GM21717 (cell line): ENCODE measurements at regions not wholly inside any gene's neighbourhood (a gene's known extent, or its start where the extent isn't known, plus 50 kb on each side); places are given as distances from the start of the nearest gene placed in this dataset.
"Not testable (repeated sequence)": the region's sequence is repeated elsewhere in the genome, so short reads cannot be mapped to it uniquely, and the experiment has no call there.

Experiments used
- ATAC-seq: cut with Tn5 transposase; IDR thresholded peaks from one replicate; pipeline ENCODE4 v1.9.1; 2021; ENCODE audit warnings: mild to moderate bottlenecking, moderate library complexity; ENCODE audit not compliant: unreplicated experiment

- ATAC-seq, result no peak
Measured at GRCh38 chr13:81283561-81283960, 942.6 kb upstream of the SPRY2 start.

DNA sequence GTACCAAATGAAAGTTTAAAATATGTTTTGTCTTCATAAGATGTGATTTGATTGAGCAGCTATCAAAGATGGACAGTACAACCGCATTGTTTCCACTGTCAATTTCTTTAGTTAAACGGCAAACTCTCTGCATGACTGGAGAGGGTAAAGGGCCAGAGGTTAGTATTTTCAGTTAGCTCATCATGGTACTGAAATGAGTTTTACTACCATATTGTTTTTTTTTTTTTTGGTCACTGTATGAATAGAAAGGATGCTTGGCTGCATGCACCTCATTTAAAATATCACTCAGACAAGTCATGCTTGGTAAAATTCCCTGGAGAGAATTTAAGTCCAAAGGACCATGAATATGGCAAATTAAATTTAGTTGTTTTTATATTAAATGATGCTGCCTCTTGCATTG is 942.1 kb upstream of the SPRY2 start:
- ATAC-seq, result no peak

- ATAC-seq, result no peak
Measured at GRCh38 chr13:81275666-81276258, 934.8 kb upstream of the SPRY2 start.

- no peak for ATAC-seq
Measured at GRCh38 chr13:81247711-81248110, 906.8 kb upstream of the SPRY2 start.

GRCh38 chr13:81246556-81246955 is 905.6 kb upstream of the SPRY2 start:
- ATAC-seq, result no peak

DNA sequence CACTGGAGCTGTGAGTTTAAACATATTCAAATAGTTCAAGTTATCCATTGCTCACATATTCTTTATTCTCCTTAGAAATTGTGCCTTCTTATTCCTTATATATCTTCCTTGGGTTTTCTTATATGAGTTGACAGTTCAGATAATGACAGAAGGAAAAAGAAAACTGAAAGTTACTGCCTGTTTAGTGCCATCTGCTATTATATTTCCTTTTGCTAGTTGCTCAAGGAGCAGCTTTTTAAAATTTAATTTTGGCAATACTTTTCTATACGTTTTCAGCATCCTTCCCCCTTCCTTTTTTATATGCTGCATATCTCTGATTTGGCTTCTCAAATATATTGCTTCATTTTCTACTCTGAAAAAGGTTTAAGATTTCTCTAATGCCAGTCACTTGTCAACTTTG is 903.1 kb upstream of the SPRY2 start:
- no peak for ATAC-seq

- no peak for ATAC-seq
Measured at GRCh38 chr13:81230386-81230785, 889.5 kb upstream of the SPRY2 start.

DNA sequence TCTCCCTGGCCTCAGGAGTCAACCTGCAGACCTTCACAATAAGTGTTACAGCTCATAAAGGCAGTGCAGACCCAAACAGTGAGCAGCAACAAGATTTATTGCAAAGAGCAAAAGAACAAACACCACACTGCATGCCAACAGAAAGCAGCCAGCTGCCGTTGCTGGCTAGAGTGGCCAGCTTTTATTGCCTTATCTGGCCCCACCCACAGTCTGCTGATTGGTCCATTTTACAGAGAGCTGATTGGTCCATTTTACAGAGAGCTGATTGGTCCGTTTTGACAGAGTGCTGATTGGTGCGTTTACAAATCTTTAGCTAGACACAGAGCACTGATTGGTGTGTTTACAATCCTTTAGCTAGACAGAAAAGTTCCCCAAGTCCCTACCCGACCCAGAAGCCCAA is 885.9 kb upstream of the SPRY2 start:
- not testable (repeated sequence) for ATAC-seq

GRCh38 chr13:81224209-81224833 is 883.4 kb upstream of the SPRY2 start:
- no peak for ATAC-seq

DNA sequence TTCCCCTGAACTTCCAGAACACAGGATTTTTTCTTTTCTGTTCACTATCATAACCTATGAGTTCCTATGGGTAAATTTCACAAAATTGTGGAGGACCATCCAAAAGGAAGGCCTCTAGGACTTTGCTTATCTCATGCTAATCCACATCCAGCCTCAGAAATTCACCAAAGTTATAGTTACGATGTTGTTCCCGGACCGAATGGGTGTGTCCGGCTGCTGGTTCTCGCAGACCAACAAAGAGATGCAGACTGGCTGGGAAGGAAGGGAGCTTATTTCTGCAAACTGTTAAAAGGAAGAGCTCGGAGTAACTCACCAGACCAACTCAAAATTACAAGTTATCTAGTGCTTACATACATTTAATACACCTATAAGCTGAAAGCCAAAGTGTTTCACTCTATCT is 882.9 kb upstream of the SPRY2 start:
- ATAC-seq, result no peak

DNA sequence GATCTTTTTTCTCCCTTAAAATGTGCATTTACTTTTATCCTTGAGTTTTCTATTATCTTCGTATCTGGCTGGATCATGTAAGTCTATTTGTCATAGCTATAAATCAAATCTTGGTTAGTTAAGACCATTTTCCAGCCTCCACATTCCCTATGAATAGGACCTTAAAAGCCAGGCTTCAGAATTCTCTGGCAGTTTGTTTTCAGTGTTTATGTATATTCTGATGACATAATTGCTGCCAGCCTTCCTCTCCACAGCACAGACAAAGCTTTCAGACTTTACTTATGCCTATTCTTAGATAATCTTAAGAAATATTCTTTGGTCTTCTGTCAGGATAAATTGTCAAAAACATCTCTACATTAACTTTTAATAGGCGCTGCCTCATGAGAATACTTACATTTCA is 870.8 kb upstream of the SPRY2 start:
- ATAC-seq, result no peak

GRCh38 chr13:81207636-81208035 is 866.7 kb upstream of the SPRY2 start:
- no peak for ATAC-seq

- no peak for ATAC-seq
Measured at GRCh38 chr13:81207231-81207630, 866.3 kb upstream of the SPRY2 start.

DNA sequence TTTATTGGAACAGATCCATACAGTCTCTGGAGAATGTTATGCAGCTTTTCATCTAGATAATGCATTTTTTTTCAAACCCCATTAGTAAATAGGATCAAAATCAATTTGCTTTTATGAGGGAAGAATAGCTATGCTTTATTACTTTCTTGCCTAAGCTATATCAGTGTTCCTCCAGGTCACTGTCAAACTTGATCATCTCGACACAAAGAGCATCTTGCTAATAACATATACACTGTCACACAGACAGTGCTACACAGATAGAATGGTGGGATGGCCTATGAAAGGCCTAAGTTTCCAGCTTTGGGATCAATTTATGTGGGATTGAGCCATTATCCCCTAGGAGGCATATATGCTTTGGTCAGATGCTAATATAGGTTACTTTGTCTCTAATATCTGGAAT is 862.9 kb upstream of the SPRY2 start:
- ATAC-seq, result no peak

GRCh38 chr13:81199956-81200355 is 859.0 kb upstream of the SPRY2 start:
- no peak for ATAC-seq

DNA sequence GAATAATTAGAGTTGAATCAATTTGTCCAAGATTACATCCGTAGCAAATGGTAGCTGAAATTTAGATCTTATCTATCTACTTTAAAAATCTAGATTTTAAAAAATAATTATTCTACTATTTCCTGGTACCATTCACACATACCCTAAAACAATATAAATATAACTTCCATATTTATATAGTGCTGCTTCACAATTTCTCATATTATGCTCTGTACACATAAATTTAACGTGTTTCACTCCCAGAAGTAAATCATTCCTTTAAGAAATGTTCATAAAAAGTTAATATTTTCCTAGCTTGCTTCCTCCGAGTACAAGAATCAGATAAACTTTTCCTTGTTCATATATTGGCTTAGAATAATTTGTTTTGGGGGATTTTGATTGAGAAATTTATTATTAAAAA is 857.0 kb upstream of the SPRY2 start:
- no peak for ATAC-seq

DNA sequence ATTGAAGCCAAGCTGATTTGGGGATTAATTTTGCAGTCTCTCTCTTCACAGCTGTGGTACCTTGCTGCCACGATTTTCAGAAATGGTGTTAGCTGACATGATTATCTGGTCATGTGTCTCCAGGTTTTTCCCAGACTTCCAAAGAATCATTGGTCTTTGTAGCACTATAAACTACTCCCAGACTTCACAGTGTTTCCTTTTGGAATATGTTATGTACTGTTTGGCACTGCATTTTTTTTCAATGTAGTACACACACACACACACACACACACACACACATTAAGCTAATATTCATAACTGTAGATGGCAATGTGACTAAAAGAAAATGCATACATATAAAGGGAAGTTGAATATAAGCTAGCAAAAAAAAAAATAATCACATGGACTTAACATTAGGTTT is 856.6 kb upstream of the SPRY2 start:
- no peak for ATAC-seq

- ATAC-seq, result no peak
Measured at GRCh38 chr13:81194362-81194761, 853.4 kb upstream of the SPRY2 start.

- ATAC-seq, result no peak
Measured at GRCh38 chr13:81184556-81185265, 843.8 kb upstream of the SPRY2 start.

DNA sequence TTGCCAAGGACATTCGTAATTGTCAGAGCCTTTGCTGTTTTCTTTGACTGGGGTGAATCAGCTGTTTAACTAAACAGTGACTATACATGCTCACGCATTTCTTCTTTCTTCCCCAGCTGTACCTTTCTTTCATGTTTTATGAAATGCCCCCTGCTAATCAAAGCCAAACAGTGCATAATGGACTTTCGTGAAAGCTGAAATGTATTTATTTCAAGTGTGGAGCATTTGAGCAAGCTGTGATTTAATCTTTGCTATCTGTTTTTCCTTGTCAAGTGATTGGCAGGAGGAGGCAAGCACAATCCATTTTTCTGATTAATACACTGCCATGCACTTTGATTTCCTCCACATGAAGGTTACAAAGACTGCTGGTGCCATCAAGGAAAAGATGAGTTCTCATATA is 831.7 kb upstream of the SPRY2 start:
- ATAC-seq, result no peak

- peak; percentile 67 for ATAC-seq
Measured at GRCh38 chr13:81171065-81171647, 830.2 kb upstream of the SPRY2 start.

DNA sequence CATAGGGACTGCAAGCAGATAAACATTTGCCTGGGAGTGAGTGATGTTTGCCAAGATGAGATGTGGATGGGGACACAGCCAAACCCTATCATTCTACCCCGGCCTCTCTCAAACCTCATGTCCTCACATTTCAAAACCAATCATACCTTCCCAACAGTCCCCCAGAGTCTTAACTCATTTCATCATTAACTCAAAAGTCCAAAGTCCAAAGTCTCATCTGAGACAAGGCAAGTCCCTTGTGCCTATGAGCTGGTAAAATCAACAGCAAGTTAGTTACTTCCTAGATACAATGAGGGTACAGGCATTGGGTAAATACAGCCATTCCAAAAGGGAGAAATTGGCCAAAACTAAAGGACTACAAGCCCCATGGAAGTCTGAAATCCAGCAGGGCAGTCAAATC is 822.9 kb upstream of the SPRY2 start:
- ATAC-seq, result not testable (repeated sequence)
